NAMALWA (cell line): ENCODE measurements at regions not wholly inside any gene's neighbourhood (a gene's known extent, or its start where the extent isn't known, plus 50 kb on each side); places are given as distances from the start of the nearest gene placed in this dataset.
A peak's percentile ranks its signal among the peaks of the same experiment; 100 is the strongest.

Experiments used
- DNase-seq: peaks from one replicate; pipeline ENCODE4 v3.0.0-alpha.2; 2015; ENCODE audit warnings: low spot score

DNA sequence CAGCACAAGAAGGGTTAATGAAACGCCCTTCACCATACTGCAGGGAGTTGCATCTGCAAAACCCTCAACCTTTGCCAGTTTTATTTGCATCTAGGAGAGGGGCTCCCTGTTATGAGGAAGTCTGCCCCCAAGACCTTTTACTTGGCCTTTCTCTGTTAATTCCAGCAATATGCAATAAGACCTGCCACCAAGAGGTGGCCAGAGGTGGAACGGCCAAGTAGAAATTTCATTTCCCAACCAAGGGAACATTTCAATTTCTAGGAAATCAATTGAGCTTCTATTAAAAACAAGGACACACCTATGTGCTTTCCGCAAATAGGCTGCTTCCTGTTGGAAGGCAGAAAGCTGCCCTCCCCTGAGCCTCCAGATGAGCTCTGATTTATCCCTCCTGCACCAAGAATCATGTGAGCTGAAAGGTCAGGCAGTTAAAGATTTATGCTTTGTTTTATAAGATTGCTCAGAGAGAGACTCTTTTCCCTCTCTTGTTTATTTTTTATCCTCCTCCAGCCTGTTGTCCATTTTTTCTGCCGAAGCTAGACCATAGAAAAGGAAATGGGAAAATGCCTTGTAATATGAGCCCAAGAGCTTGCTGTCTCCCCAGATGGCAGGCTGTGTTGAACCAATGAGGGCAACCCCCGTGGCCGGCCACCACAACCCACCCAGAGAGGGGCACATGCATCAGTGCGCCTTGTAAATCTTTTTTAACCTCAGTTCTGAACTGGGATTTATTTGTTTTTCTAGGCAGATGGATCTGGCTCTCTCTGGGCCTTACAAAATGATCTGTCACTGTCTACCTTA, 572.8 kb downstream of the TLE1 start:
- no peak for DNase-seq

- peak; percentile 5 for DNase-seq
These were observed 575.8 kb downstream of the TLE1 start for GRCh38 chr9:81113453-81114124.

DNA sequence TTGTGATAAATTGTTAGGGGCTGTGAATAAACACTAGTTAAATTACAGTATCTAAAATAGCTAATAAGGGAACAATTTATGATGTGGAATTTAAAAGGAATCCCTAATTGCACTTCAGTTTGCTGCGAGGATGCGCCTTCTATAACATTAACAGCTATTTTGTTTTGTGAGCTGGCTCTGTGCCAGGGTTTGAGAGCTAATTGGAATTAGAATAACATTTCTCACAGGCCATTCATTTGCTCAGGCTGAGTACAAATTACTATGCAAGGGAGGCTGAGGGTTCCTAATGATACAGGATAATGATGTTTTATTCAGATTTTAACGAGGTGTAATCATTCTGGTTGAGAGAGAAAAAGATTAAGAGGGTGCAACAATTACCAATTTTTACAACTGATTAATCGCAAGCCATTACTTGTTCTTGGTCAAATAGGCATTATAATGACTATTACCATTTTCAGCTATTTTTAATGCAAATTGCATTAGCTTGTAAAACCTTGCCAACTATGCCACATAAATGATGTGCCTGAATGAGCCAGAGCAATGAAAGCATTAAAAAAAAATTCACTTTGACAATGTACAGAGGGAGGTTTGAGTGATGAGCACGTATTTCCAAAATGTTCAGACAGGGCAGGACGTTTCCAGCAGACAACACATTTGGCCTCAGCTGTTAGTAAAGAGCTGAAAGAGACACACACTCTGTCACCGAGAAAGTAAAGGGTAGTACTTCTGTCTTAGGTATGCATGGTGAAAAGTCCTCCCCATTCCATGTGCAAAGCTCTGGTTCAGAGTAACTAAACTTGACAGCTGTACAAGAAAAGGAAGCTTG, 576.5 kb downstream of the TLE1 start:
- DNase-seq = no peak

DNA sequence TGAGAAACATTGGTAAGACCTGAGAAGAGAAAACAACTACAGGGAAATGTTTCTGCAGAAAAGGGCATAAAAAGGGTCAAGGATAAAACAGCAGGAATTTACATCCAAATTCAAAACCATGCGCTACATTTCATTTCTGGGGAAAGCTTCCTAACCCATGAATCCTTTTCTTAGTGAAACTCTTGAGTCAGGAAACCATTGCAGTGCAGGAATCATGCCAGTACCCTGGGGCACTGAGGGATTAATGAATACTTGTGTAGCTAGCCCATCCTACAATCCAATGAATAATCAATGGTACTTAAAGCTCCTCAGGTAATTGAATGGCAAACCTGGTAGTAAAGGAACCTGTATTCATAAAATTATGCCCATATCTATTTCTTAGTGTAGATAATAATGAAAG, 580.5 kb downstream of the TLE1 start:
- no peak for DNase-seq

DNA sequence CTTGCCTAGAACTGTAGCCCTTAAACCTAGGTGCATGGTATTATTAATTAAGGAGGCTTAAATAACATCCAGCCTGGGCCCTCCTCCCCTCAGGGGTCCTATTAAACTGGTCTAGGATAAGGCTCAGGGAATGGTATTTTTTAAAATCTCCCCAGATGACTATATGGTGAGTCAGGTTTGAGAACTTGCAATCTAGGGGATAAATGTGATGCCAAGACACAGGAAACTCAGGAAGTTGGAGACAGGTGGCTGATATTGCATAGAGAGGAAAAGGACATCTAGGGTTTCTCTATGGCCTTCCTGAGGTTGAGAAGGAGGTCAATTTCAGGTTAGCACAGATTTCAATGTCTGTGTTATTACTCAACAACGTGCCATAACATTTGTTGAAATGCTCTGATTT, 581.0 kb downstream of the TLE1 start:
- DNase-seq = no peak

- DNase-seq = no peak
These were observed 585.5 kb downstream of the TLE1 start for GRCh38 chr9:81103597-81104471.

DNA sequence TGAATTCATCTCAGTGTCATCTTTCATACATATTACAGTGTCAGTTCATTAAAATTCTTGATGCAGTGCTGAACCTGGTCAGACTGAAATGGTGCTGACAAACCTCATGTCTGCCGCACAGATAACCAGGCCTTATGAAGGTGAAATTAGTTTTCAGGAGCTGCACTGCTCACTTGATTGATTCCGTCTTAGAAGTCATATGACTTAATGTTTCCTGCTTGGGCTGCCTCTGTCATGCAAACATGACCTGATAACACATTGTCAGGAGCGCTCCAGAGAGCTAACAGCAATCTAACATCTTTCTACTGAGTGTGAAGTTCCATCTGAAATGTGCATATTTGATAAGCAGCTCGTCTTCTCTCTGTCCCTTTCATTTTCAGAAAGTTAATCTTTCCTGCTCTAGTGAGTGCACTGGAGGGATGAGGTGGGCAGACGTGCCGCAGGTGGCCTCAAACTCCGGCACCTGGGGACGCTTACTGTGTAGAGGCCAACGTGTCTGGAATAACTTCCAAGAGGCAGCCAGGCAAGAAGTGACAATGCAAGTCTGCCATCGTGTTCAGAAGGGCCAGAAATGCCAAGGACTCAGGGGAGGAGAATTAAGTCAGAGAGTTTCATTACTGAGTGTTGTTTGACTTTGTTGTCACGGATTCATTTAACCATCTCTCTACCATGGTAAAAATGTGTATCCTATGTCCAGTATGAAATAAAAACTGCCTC, 592.1 kb downstream of the TLE1 start:
- DNase-seq = no peak

GRCh38 chr9:81096625-81097024, 592.7 kb downstream of the TLE1 start:
- DNase-seq = no peak

DNA sequence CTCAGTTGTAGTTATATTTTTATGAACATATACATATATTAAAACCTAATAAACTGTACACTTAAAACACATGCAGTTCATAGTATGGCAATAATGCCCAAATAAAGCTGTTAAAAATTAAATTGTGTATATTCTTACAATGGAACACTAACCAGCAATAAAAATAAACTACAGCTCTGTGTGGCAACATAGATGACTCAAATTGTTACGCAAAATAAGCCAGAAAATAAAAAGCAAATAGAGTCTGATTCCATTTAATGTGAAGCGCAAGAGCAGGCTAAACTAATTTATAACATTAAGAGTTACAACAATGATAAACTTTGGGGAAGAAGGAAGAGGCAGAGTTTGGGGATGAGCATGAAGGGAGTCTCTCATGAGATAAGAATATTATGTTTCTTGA, 597.3 kb downstream of the TLE1 start:
- no peak for DNase-seq

- no peak for DNase-seq
These were observed 601.0 kb downstream of the TLE1 start for GRCh38 chr9:81088341-81088740.

DNA sequence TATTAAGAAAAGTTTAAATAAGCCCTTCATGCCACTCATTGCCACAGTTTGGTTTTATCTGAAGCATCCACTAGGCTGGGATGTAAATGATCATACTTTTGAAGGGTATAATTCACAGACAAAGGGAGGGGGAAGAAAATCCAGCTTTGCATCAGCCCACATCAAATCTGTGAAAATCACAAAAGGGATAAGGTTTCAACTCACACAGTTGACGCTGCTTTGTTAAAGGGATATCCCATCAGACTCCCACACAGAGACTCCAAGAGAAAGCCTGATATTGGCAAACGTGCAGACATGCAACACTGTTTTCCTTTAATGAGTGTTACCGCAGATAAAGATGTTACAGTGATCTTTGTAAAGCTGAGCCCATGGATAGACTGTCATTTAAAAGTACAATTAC, 602.9 kb downstream of the TLE1 start:
- DNase-seq = no peak

- DNase-seq = no peak
These were observed 605.4 kb downstream of the TLE1 start for GRCh38 chr9:81083854-81084512.

DNA sequence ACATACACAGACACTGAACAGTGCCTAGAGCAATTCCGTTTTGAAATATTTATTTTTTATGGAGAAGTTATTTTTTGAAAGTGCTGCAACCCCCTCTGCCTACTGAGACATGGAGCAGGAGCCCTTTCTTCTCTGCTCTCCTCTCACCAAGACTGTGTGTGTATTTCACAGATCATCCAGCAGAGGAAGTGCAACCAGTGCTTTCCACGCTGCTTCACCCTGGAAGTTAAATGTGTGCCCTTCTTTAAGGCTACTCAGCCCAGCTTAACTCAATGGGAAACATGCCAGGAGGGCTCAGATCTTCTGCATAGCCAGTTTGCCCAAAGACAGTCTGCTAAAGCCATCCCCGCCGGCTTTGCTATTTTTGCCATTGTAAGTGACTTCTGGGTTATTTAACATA, 606.3 kb downstream of the TLE1 start:
- no peak for DNase-seq

GRCh38 chr9:81082221-81082620, 607.1 kb downstream of the TLE1 start:
- DNase-seq = no peak

- no peak for DNase-seq
These were observed 608.4 kb downstream of the TLE1 start for GRCh38 chr9:81080900-81081299.

DNA sequence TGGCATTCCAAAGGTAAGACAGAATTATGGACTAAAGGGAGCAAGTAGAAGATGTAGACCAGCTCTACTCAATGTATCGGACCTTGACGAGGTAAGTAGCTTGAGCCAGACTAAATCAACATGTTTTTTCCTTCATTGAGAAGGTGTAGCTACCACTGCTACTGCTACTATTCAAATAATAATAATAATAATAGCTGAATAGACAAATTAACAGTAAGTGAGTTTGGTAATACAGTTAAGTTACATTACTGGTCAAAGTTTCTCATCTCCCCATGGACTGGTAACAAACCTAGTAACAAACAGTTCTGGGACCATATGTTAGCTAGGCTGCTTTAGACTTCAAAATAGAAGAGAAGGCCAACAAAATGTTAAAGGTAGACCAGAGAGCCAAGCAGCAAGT, 609.2 kb downstream of the TLE1 start:
- no peak for DNase-seq

DNA sequence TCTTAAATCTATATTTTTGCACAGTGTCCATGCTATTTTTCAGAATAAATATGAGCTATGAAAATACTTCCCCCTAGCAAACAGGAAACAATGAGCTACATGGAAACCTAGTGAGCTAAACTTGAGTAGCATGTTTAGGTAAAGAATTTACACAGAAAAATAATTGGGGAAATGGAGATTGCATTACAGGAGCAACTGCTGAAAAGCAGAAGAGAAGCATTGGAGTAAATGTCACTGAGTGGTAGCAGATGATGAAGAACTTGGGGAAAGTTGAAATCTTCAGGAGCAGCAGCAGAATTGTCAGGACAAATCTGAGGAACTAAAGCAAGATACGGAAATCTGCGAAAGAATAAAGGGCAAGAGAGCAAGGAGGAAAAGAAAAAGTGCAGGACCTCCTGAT, 610.3 kb downstream of the TLE1 start:
- DNase-seq = no peak

DNA sequence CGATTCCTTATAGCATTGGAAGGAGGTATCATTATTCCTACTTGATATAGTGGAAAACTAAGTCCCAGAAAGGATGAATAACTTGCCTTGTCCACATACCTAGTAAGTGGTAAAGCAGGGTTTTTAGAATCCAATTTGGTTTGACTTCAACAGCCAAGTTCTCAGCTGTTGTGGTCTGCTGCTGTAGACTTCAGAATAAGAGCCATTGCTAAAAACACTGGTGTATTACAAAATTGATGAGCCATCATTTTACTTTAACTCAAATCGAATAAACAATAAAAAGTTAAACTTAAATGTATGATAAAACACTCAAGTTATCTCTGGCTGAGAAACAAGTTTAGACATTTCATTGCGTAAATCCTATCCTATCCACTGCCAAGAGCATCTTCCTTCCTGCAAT, 610.8 kb downstream of the TLE1 start:
- DNase-seq = no peak

- no peak for DNase-seq
These were observed 611.8 kb downstream of the TLE1 start for GRCh38 chr9:81077572-81077971.

DNA sequence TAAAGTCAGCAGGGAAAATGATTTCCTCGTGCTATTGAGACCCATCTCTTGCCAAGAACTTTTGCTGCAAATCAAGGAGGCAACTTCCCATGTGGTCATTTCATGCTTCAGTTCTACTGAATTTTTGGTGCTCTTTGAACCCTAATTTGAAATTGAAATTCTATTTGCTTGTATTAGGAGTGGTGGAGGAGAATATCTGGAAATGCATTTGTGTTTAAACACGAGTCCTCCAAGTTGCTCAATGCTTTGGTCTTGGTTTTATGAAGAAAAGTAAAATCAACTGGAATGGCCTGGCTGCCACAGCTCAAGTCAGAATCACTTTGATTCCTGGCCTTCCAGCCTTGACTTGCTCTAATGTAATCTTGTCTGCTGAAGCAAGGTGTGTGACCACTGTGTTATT, 613.2 kb downstream of the TLE1 start:
- no peak for DNase-seq

GRCh38 chr9:81074221-81074620, 615.1 kb downstream of the TLE1 start:
- DNase-seq = no peak
